ENCODE measurements at regions not wholly inside any gene's neighbourhood (a gene's known extent, or its start where the extent isn't known, plus 50 kb on each side); places are given as distances from the start of the nearest gene placed in this dataset.
"Not testable (repeated sequence)": the region's sequence is repeated elsewhere in the genome, so short reads cannot be mapped to it uniquely, and the experiment has no call there.

- dilution Hi-C loops (cut with MboI; ENCODE audit: extremely low pct_ligation_motif_present, low sequenced_read_pairs), result no loop called here
These were observed 1480.0 kb upstream of the NUDT12 start for GRCh38 chr5:105042623-105043022.

GRCh38 chr5:105036814-105037213, 1474.2 kb upstream of the NUDT12 start:
- H3K9me1 ChIP-seq (replicated peaks; ENCODE audit: control insufficient read depth, extremely low read depth, insufficient read depth, low read length); CTCF ChIA-PET; H3K79me2 ChIP-seq (ENCODE audit: control insufficient read depth, insufficient read depth, low read length); H3K27ac ChIP-seq (ENCODE audit: insufficient read depth, low read depth, low read length); intact Hi-C loops (cut with micrococcal nuclease); BruUV-seq (replicated peaks); H3K9me3 ChIP-seq (replicated peaks; ENCODE audit: control insufficient read depth, insufficient read depth, low read length); H3K36me3 ChIP-seq (ENCODE audit: control insufficient read depth in 2 of 2, extremely low read depth in 1 of 2, insufficient read depth in 2 of 2, low read length in 2 of 2); H3K4me1 ChIP-seq (ENCODE audit: control insufficient read depth, extremely low read depth, insufficient read depth, low read length); H3K4me2 ChIP-seq (ENCODE audit: insufficient read depth, low read length); H4K20me1 ChIP-seq (replicated peaks; ENCODE audit: control insufficient read depth, extremely low read depth, insufficient read depth, low read length); DNase-seq (ENCODE audit: low read depth, low spot score); H3K9ac ChIP-seq (replicated peaks; ENCODE audit: extremely low read depth, insufficient read depth, low read length); H3K4me3 ChIP-seq (replicated peaks in 1 of 3; ENCODE audit: insufficient read depth in 1 of 3, low read depth in 1 of 3, low read length in 3 of 3); FAIRE-seq; H2AFZ ChIP-seq (ENCODE audit: low read depth, low read length); H3K27me3 ChIP-seq (ENCODE audit: control insufficient read depth in 2 of 2, insufficient read depth in 2 of 2, low read length in 2 of 2); dilution Hi-C loops (cut with MboI; ENCODE audit: extremely low pct_ligation_motif_present, low sequenced_read_pairs); POLR2A ChIA-PET: not testable (repeated sequence)

More at GRCh38 chr5:105042623-105043022, 1480.0 kb upstream of the NUDT12 start:
- Histone ChIP-seq H3K9ac (replicated peaks; ENCODE audit: extremely low read depth, insufficient read depth, low read length) (no peak overlapping the region), H3K4me1 (ENCODE audit: control insufficient read depth, extremely low read depth, insufficient read depth, low read length) (no peaks in the 10 kb centered on the region), H4K20me1 (replicated peaks; ENCODE audit: control insufficient read depth, extremely low read depth, insufficient read depth, low read length) (no peaks in the 10 kb centered on the region), H3K9me3 (replicated peaks; ENCODE audit: control insufficient read depth, insufficient read depth, low read length) (no peaks in the 10 kb centered on the region), H3K4me2 (ENCODE audit: insufficient read depth, low read length) (no peak overlapping the region), H3K36me3 (ENCODE audit: control insufficient read depth in 2 of 2, extremely low read depth in 1 of 2, insufficient read depth in 2 of 2, low read length in 2 of 2) (no peaks in the 10 kb centered on the region), H3K27ac (ENCODE audit: insufficient read depth, low read depth, low read length) (no peak overlapping the region), H3K9me1 (replicated peaks; ENCODE audit: control insufficient read depth, extremely low read depth, insufficient read depth, low read length) (no peaks in the 10 kb centered on the region), H2AFZ (ENCODE audit: low read depth, low read length) (no peak overlapping the region), H3K4me3 (replicated peaks in 1 of 3; ENCODE audit: insufficient read depth in 1 of 3, low read depth in 1 of 3, low read length in 3 of 3) (no peak overlapping the region), H3K27me3 (ENCODE audit: control insufficient read depth in 2 of 2, insufficient read depth in 2 of 2, low read length in 2 of 2) (no peaks in the 10 kb centered on the region), H3K79me2 (ENCODE audit: control insufficient read depth, insufficient read depth, low read length) (no peaks in the 10 kb centered on the region)
- DNase-seq (ENCODE audit: low read depth, low spot score) (no peak), FAIRE-seq (no peak)
- ChIA-PET CTCF (no interaction called here), POLR2A (no interaction called here)
- intact Hi-C loops (cut with micrococcal nuclease), result no loop called here
- BruUV-seq (replicated peaks), result no TSS peak
- TF ChIP-seq MYC (IDR thresholded peaks at IDR 0.05; ENCODE audit: low read depth, low read length) (no peak), JUN (IDR thresholded peaks at IDR 0.05; ENCODE audit: borderline replicate concordance, insufficient read depth, insufficient read length, low read depth) (no peak), EZH2 (IDR thresholded peaks at IDR 0.05; ENCODE audit: borderline replicate concordance, low read depth, low read length, severe bottlenecking) (no peak), GATA2 (IDR thresholded peaks at IDR 0.05; ENCODE audit: insufficient read depth, insufficient read length, low read depth, low read length) (no peak), MAX (IDR thresholded peaks at IDR 0.05; ENCODE audit: insufficient read depth, insufficient read length) (no peak), POLR2AphosphoS5 (IDR thresholded peaks at IDR 0.05; ENCODE audit: insufficient read depth, low read depth, low read length) (no peak), POLR2A (IDR thresholded peaks at IDR 0.05; ENCODE audit: low read depth, low read length) (no peak), CTCF (IDR thresholded peaks at IDR 0.05; ENCODE audit: extremely low read depth in 1 of 2, insufficient read depth in 1 of 2, low read depth in 1 of 2, low read length in 2 of 2) (no peak), FOS (IDR thresholded peaks at IDR 0.05; ENCODE audit: borderline replicate concordance, insufficient read depth, low read length) (no peak)

Measured in endothelial cell of umbilical vein (primary cell).